ENCODE measurements at regions not wholly inside any gene's neighbourhood (a gene's known extent, or its start where the extent isn't known, plus 50 kb on each side); places are given as distances from the start of the nearest gene placed in this dataset.

DNA sequence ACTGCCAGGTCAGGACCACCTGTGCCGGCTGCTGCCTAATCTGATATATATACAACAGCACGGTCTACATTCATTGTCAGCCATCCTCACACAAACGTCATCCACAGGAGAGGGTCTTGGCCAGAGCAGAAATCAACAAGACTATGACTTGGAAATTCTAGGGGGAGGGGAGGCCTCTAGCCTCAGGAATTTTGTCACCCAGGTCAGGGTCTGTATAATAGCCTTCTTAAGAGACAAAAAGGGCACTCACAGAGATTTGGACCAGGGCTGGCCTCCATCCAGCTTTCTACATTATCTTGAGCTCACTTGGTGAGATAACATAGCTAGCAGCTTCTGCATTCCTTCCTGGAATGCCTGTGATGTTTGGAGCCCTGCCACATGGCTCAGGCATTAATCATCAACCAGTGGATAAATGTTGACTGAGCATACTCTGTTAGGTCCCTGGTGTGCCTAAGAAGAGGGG is 50.4 kb upstream of the CTIF start:
- peak; percentile 97 for DNase-seq (ENCODE audit: low read depth, low spot score)

DNA sequence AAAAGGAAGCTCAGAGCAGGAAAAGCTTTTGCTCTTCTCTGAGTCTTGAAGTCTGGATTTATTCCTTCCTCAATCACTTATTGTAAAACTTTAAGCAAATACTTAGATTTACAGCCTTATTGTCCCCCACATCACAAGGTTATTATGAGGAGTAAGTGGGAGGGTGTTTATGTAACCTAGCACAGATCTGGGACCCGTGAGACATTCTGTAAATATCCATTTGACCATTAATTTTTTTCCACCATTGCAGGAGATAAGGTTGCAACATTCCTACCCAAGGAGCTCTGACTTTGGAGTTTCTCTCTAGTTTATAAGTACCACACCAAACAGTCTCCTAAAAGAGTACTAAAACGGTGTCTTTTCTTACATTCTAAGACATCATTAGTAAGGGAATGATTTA is 52.1 kb upstream of the CTIF start:
- DNase-seq (ENCODE audit: low read depth, low spot score): peak; percentile 31

DNA sequence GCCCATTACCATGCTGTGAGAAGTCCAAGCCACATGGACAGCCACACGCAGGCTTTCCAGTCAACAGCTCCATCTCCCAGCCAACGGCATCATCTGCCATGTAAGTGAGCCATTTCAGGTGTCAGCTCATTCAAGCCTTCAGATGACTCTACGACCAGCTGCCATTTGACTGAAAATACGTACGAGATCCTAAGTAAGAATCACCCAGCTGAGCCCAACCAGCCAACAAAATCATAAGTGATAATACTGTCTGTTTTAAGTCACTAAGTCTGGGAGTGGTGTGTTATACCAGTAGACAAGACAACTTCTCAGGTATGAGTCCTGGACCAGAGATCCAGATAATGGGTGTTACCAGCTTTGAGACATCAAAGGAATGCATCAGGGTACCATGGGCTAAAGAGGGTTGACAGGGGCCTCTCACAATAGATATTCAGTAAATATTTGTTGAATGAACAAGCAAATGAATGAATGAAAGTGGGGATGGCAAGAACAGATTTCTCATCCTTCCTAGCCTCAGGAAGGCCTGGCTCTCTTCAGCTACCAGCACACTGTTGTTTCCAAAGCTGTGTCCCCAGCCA is 52.9 kb upstream of the CTIF start:
- no peak for DNase-seq (ENCODE audit: low read depth, low spot score)

DNA sequence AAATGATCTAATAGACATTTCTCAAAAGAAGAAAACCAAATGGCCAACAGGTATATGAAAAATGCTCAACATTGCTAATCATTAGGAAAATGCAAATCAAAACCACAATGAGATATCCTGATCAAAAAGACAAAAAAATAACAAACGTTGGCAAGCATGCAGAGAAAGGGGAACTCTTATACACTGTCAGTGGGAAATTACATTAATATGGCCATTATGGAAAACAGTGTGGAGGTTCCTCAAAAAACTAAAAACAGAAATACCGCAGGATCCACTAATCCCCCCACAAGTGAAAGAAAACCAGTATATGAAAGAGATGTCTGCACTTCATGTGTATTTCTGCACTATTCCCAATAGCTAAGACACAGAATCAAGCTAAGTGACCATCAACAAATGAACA is 57.7 kb upstream of the CTIF start:
- DNase-seq (ENCODE audit: low read depth, low spot score): no peak

DNA sequence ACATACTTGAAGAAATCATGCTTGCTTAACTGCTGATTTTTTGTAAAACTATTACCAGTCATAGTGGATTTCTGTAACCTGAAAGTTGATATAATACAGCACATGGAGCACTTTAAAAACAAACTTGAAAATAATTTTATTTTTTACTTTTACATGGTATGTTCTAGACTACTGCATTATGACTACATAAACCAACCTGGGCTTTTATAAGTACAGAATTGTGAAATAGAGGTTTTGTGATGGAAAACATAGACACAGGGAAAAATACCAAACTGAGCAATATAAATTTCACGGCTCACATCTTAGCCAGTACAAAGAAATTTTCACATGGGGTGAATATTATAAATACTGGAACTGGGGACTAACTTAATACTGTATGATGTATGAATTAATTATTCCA is 59.3 kb upstream of the CTIF start:
- DNase-seq (ENCODE audit: low read depth, low spot score): no peak

DNA sequence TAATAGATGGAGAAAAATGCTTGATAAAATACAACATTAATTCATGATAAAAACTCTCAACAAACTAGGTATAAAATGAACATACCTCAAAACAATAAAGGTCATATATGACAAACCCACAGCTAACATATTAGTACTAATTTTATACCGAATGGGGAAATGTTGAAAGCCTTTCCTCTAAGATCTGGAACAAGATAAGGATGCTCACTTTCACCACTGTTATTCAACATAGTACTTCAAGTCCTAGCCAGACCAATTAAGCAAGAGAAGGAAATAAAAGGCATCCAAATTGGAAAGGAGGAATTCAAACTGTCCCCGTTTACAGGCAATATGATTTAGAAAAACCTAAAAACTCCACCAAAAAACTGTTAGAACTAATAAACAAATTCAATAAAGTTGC is 61.5 kb upstream of the CTIF start:
- DNase-seq (ENCODE audit: low read depth, low spot score): no peak

DNA sequence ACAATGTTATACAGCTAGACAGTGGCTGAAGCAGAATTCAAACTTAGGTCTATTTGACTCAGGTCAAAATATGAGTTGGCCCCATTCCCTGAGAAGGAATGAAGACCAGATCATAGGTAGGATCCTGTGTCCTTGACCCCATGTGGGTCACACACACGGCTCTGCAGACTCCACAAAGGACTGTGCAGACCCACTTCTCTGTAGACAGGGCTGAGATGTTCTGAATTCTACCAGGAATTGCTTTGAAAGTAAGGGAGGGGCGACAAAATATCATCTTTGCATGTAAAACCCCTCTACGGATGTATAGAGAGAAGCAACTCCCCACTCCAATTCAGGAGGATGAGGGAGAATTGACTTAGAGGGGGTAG is 62.3 kb upstream of the CTIF start:
- no peak for DNase-seq (ENCODE audit: low read depth, low spot score)

DNA sequence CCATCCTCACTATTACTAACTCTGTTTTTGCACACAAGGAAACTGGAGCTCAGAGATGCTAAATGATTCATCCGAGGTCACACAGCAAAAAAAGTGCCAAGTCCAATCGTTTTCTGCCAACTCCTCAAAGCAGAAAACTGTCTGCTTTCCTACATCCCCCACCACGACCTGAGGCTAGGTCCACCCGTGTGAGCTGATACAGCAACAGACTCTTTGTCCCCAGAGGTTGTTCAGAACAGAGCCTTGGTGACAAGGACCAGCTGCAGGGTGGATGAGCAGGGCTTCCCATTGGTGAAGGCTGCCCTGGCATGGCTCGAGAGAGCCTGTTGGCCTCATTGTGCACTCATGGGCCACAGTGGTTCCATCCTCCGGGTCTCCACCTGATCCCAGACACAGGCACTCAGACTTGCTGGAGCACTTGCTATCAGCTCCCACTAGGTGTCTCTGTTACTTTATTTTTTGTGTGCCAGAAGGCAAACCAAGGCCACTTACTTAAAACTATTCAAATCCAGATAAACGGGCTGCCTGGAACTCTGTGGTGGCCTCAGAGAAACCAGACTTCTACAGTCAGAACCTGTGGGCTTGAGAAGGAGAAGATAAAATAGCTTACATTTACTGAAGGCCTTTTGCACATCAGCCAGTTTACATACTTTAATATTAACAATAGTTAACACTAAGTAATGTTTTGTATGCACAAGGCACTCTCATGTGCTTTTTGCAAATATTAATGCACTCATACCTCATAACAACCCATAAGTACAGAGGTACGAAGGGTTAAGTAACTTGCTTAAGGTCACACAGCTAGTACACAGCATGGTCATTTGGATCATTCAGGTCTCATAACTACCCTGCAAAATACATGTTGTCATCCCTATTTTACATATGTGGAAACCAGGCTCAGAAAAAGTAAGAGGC is 62.9 kb upstream of the CTIF start:
- DNase-seq (ENCODE audit: low read depth, low spot score): peak; percentile 88

DNA sequence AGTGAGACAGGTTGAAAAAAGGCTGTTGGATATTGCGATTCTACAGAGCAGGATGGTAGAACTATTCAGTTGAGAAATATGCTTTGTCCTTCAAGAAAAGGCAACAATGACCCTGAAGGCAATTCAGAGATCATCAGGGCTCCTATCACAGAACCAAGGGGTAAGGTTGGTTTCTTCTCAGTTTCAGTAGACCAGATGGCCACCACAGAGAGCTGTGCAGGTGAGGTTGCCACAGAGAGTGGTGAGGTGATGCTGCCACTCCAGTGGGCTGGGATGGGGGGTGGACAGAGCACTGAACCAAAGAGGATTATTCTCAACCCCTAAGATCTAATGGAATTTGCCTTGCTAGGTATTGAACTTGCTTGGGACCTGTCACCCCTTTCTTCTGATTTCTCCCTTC is 64.6 kb upstream of the ZBTB7C start:
- DNase-seq (ENCODE audit: low read depth, low spot score): no peak

DNA sequence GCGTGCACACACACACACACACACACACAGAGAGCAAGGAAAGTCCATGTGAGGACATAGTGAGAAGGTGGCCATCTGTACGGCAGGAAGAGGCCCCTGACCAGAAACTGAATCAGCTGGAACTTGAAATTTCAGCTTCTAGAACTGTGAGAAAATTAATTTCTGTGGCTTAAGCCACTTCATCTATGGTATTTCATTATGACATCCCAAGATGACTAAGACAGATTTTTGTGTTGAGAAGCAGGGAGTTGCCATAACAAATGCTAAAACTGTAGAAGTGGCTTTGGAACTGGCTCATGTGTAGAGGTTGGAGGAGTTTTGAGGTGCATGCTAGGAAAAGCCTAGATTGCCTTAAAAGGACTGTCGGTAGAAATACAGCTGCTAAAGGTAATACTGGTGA is 63.4 kb upstream of the ZBTB7C start:
- DNase-seq (ENCODE audit: low read depth, low spot score): no peak

DNA sequence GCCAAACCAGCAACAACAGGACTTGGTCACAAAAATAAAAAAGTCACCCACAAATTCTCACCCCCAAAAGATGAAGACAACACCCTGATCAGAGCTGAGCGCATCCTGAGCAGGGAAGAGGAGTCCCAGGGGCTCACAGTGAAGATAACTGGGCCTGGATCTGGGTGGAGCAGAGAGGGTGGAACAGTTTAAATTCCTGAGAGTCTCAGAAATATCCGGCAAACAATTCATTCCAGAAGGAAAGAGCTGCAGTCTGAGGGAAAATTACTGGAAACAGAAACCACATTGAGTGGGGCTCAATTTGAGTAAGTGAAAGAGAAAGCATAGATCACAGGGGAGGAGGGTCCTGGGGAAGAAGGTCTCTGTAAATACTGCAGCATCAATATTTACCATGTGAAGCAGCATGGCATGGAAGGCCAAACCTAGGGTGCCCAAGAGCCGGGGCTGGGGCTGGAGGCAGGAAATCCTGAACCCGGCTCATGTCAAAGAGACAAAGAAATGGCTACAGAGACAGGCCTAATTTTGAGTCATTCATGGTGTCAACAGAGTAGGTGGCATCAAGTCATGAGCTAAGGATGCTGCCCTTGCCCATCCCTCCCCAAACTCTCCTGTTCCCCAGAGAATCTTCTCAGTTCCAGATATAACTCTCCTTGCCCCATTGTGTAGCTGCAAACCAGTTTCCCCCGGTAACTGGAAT is 61.4 kb upstream of the ZBTB7C start:
- DNase-seq (ENCODE audit: low read depth, low spot score): peak; percentile 33

DNA sequence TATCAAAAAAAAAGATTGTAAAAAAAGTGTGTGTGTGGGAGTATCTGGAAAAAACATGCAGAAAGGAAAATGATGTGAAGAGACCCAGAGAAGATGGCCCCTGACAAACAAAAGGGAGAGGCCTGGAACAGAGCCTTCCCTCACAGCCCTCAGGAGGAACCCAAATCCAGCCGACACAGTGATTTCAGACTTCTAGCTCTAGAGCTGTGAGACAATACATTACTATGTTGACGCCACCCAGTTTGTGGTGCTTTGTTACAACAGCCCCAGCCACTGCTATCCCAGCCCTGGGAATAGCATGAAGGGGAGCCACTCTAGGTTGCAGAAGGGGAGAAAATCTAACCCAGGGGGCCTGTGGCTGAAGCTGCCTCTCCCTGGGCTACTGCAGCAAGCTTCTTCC is 59.0 kb upstream of the ZBTB7C start:
- no peak for DNase-seq (ENCODE audit: low read depth, low spot score)

DNA sequence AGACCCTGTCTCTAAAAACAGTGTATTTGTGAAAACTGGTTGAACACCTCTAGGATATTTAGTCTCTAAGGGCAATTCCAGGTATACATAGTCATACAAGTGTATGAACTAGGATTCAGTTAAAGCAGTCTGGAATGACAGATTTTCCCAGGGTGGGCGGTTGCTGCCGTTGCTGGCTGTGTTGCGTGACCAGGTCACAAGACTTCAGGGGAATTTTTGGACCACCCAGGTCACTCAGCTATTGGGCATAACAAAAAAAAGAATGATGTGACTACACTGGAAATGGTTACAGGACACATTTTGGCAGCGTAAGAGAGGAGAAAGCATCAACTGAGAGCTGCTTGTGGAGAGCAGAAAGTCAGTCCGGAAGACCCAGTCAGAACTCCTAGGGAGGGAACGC is 58.0 kb upstream of the ZBTB7C start:
- no peak for DNase-seq (ENCODE audit: low read depth, low spot score)

DNA sequence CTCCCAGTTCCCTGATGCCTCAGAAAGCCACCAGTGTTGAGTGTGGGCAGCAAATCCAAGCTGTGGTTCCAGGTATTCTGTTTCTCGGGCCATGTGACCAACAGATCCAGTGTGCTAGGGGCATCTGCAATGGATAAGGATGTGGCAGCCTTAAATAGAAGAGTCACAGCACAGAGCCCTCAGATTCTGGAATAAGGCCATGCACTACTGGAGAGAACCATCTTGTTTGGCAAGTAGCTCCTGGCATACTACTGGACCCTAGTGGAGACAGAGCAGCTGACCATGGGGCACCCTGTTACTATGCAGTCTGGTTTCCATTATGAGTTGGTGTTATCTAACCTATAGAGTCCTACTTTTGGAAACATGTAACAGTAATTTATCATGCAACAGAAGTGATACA is 53.3 kb upstream of the ZBTB7C start:
- DNase-seq (ENCODE audit: low read depth, low spot score): no peak

DNA sequence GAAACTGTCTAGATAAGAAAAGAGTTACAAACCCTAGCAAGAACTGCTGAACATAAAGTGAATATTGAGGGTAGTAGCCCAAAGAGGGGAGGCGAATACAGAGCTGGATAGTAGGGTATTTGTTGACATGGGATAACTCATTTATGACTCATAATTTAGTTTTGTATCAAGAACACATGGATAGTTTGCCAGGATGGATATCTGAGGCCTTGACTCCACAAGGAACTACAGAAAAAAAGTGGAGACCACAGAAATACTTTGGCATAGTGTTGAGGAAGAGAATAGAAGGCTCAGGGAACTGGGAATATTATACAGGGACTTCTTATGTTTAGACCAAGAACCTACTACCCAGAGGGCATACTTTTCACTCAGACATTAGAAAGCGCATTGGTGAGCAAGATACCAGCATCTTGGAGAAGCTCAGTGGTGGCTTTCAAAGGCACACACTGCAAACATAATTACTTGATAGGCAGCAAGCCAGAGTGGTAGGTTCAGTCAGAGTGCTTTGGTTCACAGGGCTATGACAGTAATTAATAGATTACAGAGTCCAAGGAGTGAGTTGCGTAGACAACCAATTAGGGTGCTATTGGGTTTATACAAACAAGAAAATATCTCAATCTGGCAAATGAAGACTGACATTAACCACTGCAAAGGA is 51.9 kb upstream of the ZBTB7C start:
- peak; percentile 22 for DNase-seq (ENCODE audit: low read depth, low spot score)

DNA sequence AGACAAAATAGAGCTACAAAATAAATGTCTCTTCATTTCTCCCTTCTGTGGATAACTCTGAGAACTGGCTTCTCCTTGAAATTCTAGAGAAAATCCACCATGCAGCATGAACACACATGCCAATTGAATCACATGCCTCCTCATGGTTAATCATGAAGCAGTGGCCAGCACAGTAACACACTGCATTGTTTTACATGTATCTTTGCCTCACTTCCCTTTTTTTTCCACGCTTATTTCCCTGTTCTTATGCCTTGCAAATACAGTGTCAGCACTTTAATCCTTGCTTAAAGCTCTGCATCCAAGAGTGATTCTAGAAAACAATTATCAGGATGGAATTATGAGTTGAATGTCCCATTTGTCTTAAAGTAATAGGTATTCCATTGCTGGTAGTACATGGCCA is 50.3 kb upstream of the ZBTB7C start:
- no peak for DNase-seq (ENCODE audit: low read depth, low spot score)

DNA sequence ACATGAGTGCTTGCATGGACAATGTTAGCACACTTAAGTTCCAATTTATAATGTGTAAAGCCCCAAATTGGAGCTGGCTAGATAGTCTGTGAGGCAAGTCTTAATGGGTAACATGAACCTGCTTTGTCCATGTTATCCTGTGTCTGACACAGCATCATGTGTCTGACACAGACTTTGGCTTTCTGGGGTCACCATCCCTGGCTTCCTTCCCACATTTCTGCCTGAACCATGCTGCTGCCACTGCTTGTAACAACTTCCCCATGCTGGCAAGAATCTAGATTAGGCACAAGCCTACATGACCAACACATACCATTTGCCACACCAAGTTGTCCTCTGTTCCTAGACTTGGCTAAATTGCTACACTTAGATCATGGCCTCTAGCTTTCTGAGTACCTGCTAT is 49.8 kb upstream of the ZBTB7C start:
- no peak for DNase-seq (ENCODE audit: low read depth, low spot score)

All from astrocyte of the hippocampus (primary cell).